Right hindlimb (tissue), 1 donor: ENCODE measurements at regions not wholly inside any gene's neighbourhood (a gene's known extent, or its start where the extent isn't known, plus 50 kb on each side); places are given as distances from the start of the nearest gene placed in this dataset.

Experiments used
- DNase-seq: peaks from one replicate; pipeline ENCODE4 v3.0.0-alpha.2; 2018

- no peak for DNase-seq
Measured at GRCh38 chr14:53896726-53897125, 59.9 kb downstream of the BMP4 start.

- DNase-seq: no peak
Measured at GRCh38 chr14:53894456-53894855, 62.2 kb downstream of the BMP4 start.

- no peak for DNase-seq
Measured at GRCh38 chr14:53893374-53893773, 63.3 kb downstream of the BMP4 start.

- no peak for DNase-seq
Measured at GRCh38 chr14:53890611-53891101, 66.0 kb downstream of the BMP4 start.

GRCh38 chr14:53888535-53889386 is 67.9 kb downstream of the BMP4 start:
- DNase-seq: no peak

GRCh38 chr14:53885136-53885640 is 71.4 kb downstream of the BMP4 start:
- DNase-seq: no peak

GRCh38 chr14:53884601-53885000 is 72.0 kb downstream of the BMP4 start:
- DNase-seq: no peak

- DNase-seq: no peak
Measured at GRCh38 chr14:53883739-53884138, 72.9 kb downstream of the BMP4 start.

- no peak for DNase-seq
Measured at GRCh38 chr14:53882684-53883083, 73.9 kb downstream of the BMP4 start.

- no peak for DNase-seq
Measured at GRCh38 chr14:53881921-53882320, 74.7 kb downstream of the BMP4 start.

GRCh38 chr14:53881161-53881871 is 75.3 kb downstream of the BMP4 start:
- no peak for DNase-seq

GRCh38 chr14:53880761-53881160 is 75.9 kb downstream of the BMP4 start:
- DNase-seq: no peak

- no peak for DNase-seq
Measured at GRCh38 chr14:53879747-53880146, 76.9 kb downstream of the BMP4 start.

GRCh38 chr14:53879022-53879686 is 77.5 kb downstream of the BMP4 start:
- no peak for DNase-seq

GRCh38 chr14:53875324-53875897 is 81.2 kb downstream of the BMP4 start:
- no peak for DNase-seq

GRCh38 chr14:53874704-53875103 is 81.9 kb downstream of the BMP4 start:
- DNase-seq: no peak

- DNase-seq: no peak
Measured at GRCh38 chr14:53872681-53873089, 83.9 kb downstream of the BMP4 start.

- DNase-seq: no peak
Measured at GRCh38 chr14:53871951-53872350, 84.7 kb downstream of the BMP4 start.

GRCh38 chr14:53871011-53871410 is 85.6 kb downstream of the BMP4 start:
- no peak for DNase-seq

GRCh38 chr14:53865711-53866110 is 90.9 kb downstream of the BMP4 start:
- no peak for DNase-seq

- no peak for DNase-seq
Measured at GRCh38 chr14:53861781-53862180, 94.8 kb downstream of the BMP4 start.

GRCh38 chr14:53858345-53858684 is 98.3 kb downstream of the BMP4 start:
- DNase-seq: no peak
